ENCODE measurements at regions not wholly inside any gene's neighbourhood (a gene's known extent, or its start where the extent isn't known, plus 50 kb on each side); places are given as distances from the start of the nearest gene placed in this dataset.

- DNase-seq (ENCODE audit: low spot score), result no peak
- H3K4me3 ChIP-seq, result no peak overlapping the region
- H3K27me3 ChIP-seq (replicated peaks; ENCODE audit: insufficient read depth), result no peaks in the 10 kb centered on the region
- H3K27ac ChIP-seq, result no peak overlapping the region
- TF ChIP-seq POLR2AphosphoS5 (IDR thresholded peaks at IDR 0.05) (no peak), POLR2A (IDR thresholded peaks at IDR 0.05) (no peak), CTCF (IDR thresholded peaks at IDR 0.05) (no peak)
- intact Hi-C loops (cut with DNase I), result no loop called here
- no peaks in the 10 kb centered on the region for H3K36me3 ChIP-seq
- H3K9me3 ChIP-seq, result no peaks in the 10 kb centered on the region
- WGBS, result 83% methylated on average over 17 of the region's 17 CpGs
- no peaks in the 10 kb centered on the region for H3K4me1 ChIP-seq (replicated peaks)
Measured at GRCh38 chr10:10923029-10923651, 94.5 kb upstream of the CELF2 start.

GRCh38 chr10:10925667-10926066 lies 92.0 kb upstream of the CELF2 start:
- Histone ChIP-seq H3K36me3 (no peaks in the 10 kb centered on the region), H3K4me1 (replicated peaks) (no peaks in the 10 kb centered on the region), H3K4me3 (no peak overlapping the region), H3K27me3 (replicated peaks; ENCODE audit: insufficient read depth) (no peaks in the 10 kb centered on the region), H3K27ac (no peak overlapping the region), H3K9me3 (no peaks in the 10 kb centered on the region)
- 95% methylated on average over 4 of the region's 4 CpGs for WGBS
- TF ChIP-seq CTCF (IDR thresholded peaks at IDR 0.05), result no peak
- TF ChIP-seq POLR2AphosphoS5 (IDR thresholded peaks at IDR 0.05), result no peak
- TF ChIP-seq POLR2A (IDR thresholded peaks at IDR 0.05), result no peak
- DNase-seq (ENCODE audit: low spot score), result no peak
- intact Hi-C loops (cut with DNase I), result no loop called here

GRCh38 chr10:10927608-10928007 lies 90.1 kb upstream of the CELF2 start:
- WGBS, result 88% methylated on average over 1 of the region's 1 CpG
- DNase-seq (ENCODE audit: low spot score), result no peak
- Histone ChIP-seq H3K4me1 (replicated peaks) (no peaks in the 10 kb centered on the region), H3K27ac (no peak overlapping the region), H3K27me3 (replicated peaks; ENCODE audit: insufficient read depth) (no peaks in the 10 kb centered on the region), H3K9me3 (no peaks in the 10 kb centered on the region), H3K36me3 (no peaks in the 10 kb centered on the region), H3K4me3 (no peak overlapping the region)
- intact Hi-C loops (cut with DNase I), result no loop called here
- TF ChIP-seq CTCF (IDR thresholded peaks at IDR 0.05), result no peak
- TF ChIP-seq POLR2AphosphoS5 (IDR thresholded peaks at IDR 0.05), result no peak

GRCh38 chr10:10930979-10931743 lies 86.5 kb upstream of the CELF2 start:
- TF ChIP-seq POLR2A (IDR thresholded peaks at IDR 0.05), result no peak
- no peak for TF ChIP-seq POLR2AphosphoS5 (IDR thresholded peaks at IDR 0.05)
- TF ChIP-seq CTCF (IDR thresholded peaks at IDR 0.05), result no peak
- Histone ChIP-seq H3K4me1 (replicated peaks) (no peaks in the 10 kb centered on the region), H3K36me3 (no peaks in the 10 kb centered on the region), H3K27ac (no peak overlapping the region), H3K4me3 (no peak overlapping the region), H3K9me3 (no peaks in the 10 kb centered on the region), H3K27me3 (replicated peaks; ENCODE audit: insufficient read depth) (no peaks in the 10 kb centered on the region)
- intact Hi-C loops (cut with DNase I), result no loop called here
- no peak for DNase-seq (ENCODE audit: low spot score)
- WGBS, result 86% methylated on average over 8 of the region's 8 CpGs

- no peaks in the 10 kb centered on the region for H3K9me3 ChIP-seq
- TF ChIP-seq POLR2A (IDR thresholded peaks at IDR 0.05), result no peak
- TF ChIP-seq CTCF (IDR thresholded peaks at IDR 0.05), result no peak
- TF ChIP-seq POLR2AphosphoS5 (IDR thresholded peaks at IDR 0.05), result no peak
- no peaks in the 10 kb centered on the region for H3K36me3 ChIP-seq
- WGBS, result 95% methylated on average over 4 of the region's 4 CpGs
- no peak for DNase-seq (ENCODE audit: low spot score)
- no peaks in the 10 kb centered on the region for H3K27me3 ChIP-seq (replicated peaks; ENCODE audit: insufficient read depth)
- H3K27ac ChIP-seq, result no peak overlapping the region
- no peak overlapping the region for H3K4me3 ChIP-seq
- H3K4me1 ChIP-seq (replicated peaks), result no peaks in the 10 kb centered on the region
- intact Hi-C loops (cut with DNase I), result no loop called here
Measured at GRCh38 chr10:10935032-10935431, 82.6 kb upstream of the CELF2 start.
